B cell (primary cell): ENCODE measurements at regions not wholly inside any gene's neighbourhood (a gene's known extent, or its start where the extent isn't known, plus 50 kb on each side); places are given as distances from the start of the nearest gene placed in this dataset.
"Not testable (repeated sequence)": the region's sequence is repeated elsewhere in the genome, so short reads cannot be mapped to it uniquely, and the experiment has no call there.

Source experiments
- ATAC-seq: fragments of 200-7000 bp; cut with Tn5 transposase; one replicate; pipeline ENCODE4 v1.10.0; 2021; ENCODE audit warnings: low read depth, mild to moderate bottlenecking, moderate number of reproducible peaks, moderate library complexity
- CTCF ChIA-PET: fragments of 350-600 bp; sonication (Branson Sonifier 250); formaldehyde crosslinking; loops from one replicate; lab custom pipeline; 2021; ENCODE audit warnings: antibody characterized with exemption, inconsistent platforms; lab: Charles Lee
- POLR2A ChIA-PET: fragments of 350-600 bp; sonication (Branson Sonifier 250); formaldehyde crosslinking; loops from one replicate; lab custom pipeline; 2021; ENCODE audit warnings: antibody characterized with exemption; lab: Charles Lee
- DNase-seq: peaks from one replicate; pipeline ENCODE4 v3.0.0; 2013
- H2AFZ ChIP-seq: 2 replicates; pipeline ENCODE4 v1.6.1; 2012; ENCODE audit warnings: mild to moderate bottlenecking, low read depth, low read length; ENCODE audit not compliant: insufficient read depth, poor library complexity, severe bottlenecking
- H3K27ac ChIP-seq, 2 donors: 1 replicate in 1 of 2; 2 replicates in 1 of 2; pipeline ENCODE4 v1.5.1; 2012 to 2013; ENCODE audit warnings: low read length in 2 of 2, mild to moderate bottlenecking in 2 of 2, moderate library complexity in 1 of 2
- H3K27me3 ChIP-seq, 4 experiments: fragments of 200-600 bp in 1 of 4; sonication (generic) in 1 of 4; replicated peaks in 1 of 4; 1 replicate in 2 of 4; 2 replicates in 2 of 4; pipeline versions ENCODE4 v1.6.1 to v1.7.0; 2013 to 2016; ENCODE audit warnings: low read length in 3 of 4, mild to moderate bottlenecking in 2 of 4, mixed read lengths in 1 of 4, moderate library complexity in 1 of 4; ENCODE audit not compliant: insufficient read depth in 4 of 4, control insufficient read depth in 3 of 4; ENCODE audit errors: control extremely low read depth in 1 of 4
- H3K36me3 ChIP-seq, 2 experiments: replicated peaks in 1 of 2; 1 replicate in 1 of 2; 2 replicates in 1 of 2; pipeline versions ENCODE4 v1.6.1 to v1.7.1; 2013; ENCODE audit warnings: low read length in 1 of 2; ENCODE audit not compliant: insufficient read depth in 2 of 2, control insufficient read depth in 1 of 2; ENCODE audit errors: control extremely low read depth in 1 of 2, extremely low read depth in 1 of 2
- H3K4me1 ChIP-seq, 2 donors: fragments of 200-600 bp in 1 of 2; sonication (generic) in 1 of 2; 1 replicate in 1 of 2; 2 replicates in 1 of 2; pipeline versions ENCODE4 v1.5.1 to v1.6.1; 2013 to 2017; ENCODE audit warnings: low read length in 2 of 2; ENCODE audit not compliant: control insufficient read depth in 2 of 2, insufficient read depth in 2 of 2
- H3K4me2 ChIP-seq: replicated peaks from 2 replicates; pipeline ENCODE3; 2012; ENCODE audit warnings: mild to moderate bottlenecking, low read depth, low read length; ENCODE audit not compliant: poor library complexity, severe bottlenecking
- H3K4me3 ChIP-seq, 5 experiments: fragments of 200-600 bp in 1 of 5; sonication (generic) in 1 of 5; 1 replicate in 3 of 5; 2 replicates in 2 of 5; pipeline versions ENCODE4 v1.5.1 to v1.7.0; 2011 to 2016; ENCODE audit warnings: low read length in 4 of 5, mild to moderate bottlenecking in 4 of 5, low read depth in 2 of 5, control low read depth in 1 of 5, moderate library complexity in 1 of 5; ENCODE audit not compliant: insufficient read depth in 1 of 5; ENCODE audit errors: control extremely low read depth in 1 of 5, extremely low read depth in 1 of 5
- H3K79me2 ChIP-seq: fragments of 200-600 bp; sonication (generic); one replicate; pipeline ENCODE4 v1.6.0; 2016; ENCODE audit warnings: low read length; ENCODE audit not compliant: control insufficient read depth, insufficient read depth
- H3K9ac ChIP-seq: fragments of 200-600 bp; sonication (generic); 2 replicates; pipeline ENCODE4 v1.6.1; 2017; ENCODE audit warnings: mild to moderate bottlenecking, low read length, moderate library complexity
- H3K9me3 ChIP-seq, 3 donors: one replicate each; pipeline versions ENCODE4 v1.6.1 to v1.7.1; 2013; ENCODE audit warnings: low read length in 2 of 3; ENCODE audit not compliant: control insufficient read depth in 2 of 3, insufficient read depth in 1 of 3; ENCODE audit errors: control extremely low read depth in 1 of 3
- H4K20me1 ChIP-seq: 2 replicates; pipeline ENCODE4 v1.6.0; 2012; ENCODE audit warnings: mild to moderate bottlenecking, low read length; ENCODE audit not compliant: insufficient read depth, control insufficient read depth, poor library complexity, severe bottlenecking
- H3K27ac Mint-ChIP-seq: one replicate; pipeline ENCODE4 v1.8.0; 2021; ENCODE audit warnings: mixed read lengths
- H3K27me3 Mint-ChIP-seq: one replicate; pipeline ENCODE4 v1.8.0; 2021; ENCODE audit warnings: mixed read lengths
- H3K4me1 Mint-ChIP-seq: one replicate; pipeline ENCODE4 v1.8.0; 2021; ENCODE audit warnings: mixed read lengths
- H3K4me3 Mint-ChIP-seq: one replicate; pipeline ENCODE4 v1.8.0; 2021; ENCODE audit warnings: mixed read lengths
- H3K9me3 Mint-ChIP-seq: one replicate; pipeline ENCODE4 v1.8.0; 2022; ENCODE audit warnings: mixed read lengths; ENCODE audit not compliant: insufficient read depth
- CTCF ChIP-seq: fragments of 200-600 bp; IDR thresholded peaks from one replicate; pipeline ENCODE4 v1.8.0; 2022; ENCODE audit warnings: antibody characterized with exemption, mild to moderate bottlenecking
- EZH2 ChIP-seq: IDR thresholded peaks from 2 replicates; pipeline ENCODE4 v1.6.1; 2012; ENCODE audit warnings: borderline replicate concordance, low read depth, mild to moderate bottlenecking, moderate library complexity, low read length; ENCODE audit not compliant: insufficient read depth, poor library complexity, severe bottlenecking
- WGBS: methylation state at CpG from one replicate; pipeline ENCODE4 v1.1.5; 2013; ENCODE audit warnings: missing lambda C conversion rate; ENCODE audit not compliant: insufficient coverage; 5-methylcytosine and 5-hydroxymethylcytosine counted together
- intact Hi-C: fragments of 100-400 bp; cut with micrococcal nuclease; formaldehyde crosslinking; loops from one replicate; pipeline ENCODE4 v1.10.0; 2022

- POLR2A ChIA-PET, result no interaction called here
- Mint-ChIP-seq H3K27me3 (peaks cover 9% of the 10 kb centered on the region), H3K4me3 (no peak overlapping the region), H3K9me3 (peaks cover 9% of the 10 kb centered on the region), H3K27ac (no peak overlapping the region), H3K4me1 (no peaks in the 10 kb centered on the region)
- intact Hi-C loops, result no loop called here
- no peak overlapping the region for H3K4me2 ChIP-seq
- no peak for ATAC-seq
- WGBS, result 40% methylated on average over 1 of the region's 4 CpGs
- TF ChIP-seq EZH2, result no peak
- no peak for TF ChIP-seq CTCF
- H3K27me3 ChIP-seq, result no peaks in the 10 kb centered on the region
- no peaks in the 10 kb centered on the region for H3K4me1 ChIP-seq
- H3K36me3 ChIP-seq, result no peaks in the 10 kb centered on the region
- H4K20me1 ChIP-seq, result no peaks in the 10 kb centered on the region
- no peak overlapping the region for H3K9ac ChIP-seq
- no peak overlapping the region for H3K27ac ChIP-seq
- CTCF ChIA-PET, result no interaction called here
- H2AFZ ChIP-seq, result no peak overlapping the region
- H3K79me2 ChIP-seq, result no peaks in the 10 kb centered on the region
- H3K4me3 ChIP-seq, result no peak overlapping the region
- peaks cover 0 to 7% (median 2%) of the 10 kb centered on the region in 3 donors for H3K9me3 ChIP-seq
- no peak for DNase-seq
Measured at GRCh38 chr15:29511663-29512062, 242.0 kb upstream of the NSMCE3 start.

GRCh38 chr15:29505535-29505934, 235.9 kb upstream of the NSMCE3 start:
- H3K27ac Mint-ChIP-seq, H2AFZ ChIP-seq, intact Hi-C loops, CTCF ChIA-PET, H3K9me3 ChIP-seq, H4K20me1 ChIP-seq, H3K4me1 Mint-ChIP-seq, H3K4me3 Mint-ChIP-seq, H3K4me2 ChIP-seq, H3K27ac ChIP-seq, ATAC-seq, H3K9me3 Mint-ChIP-seq, DNase-seq, H3K4me3 ChIP-seq, H3K79me2 ChIP-seq, H3K4me1 ChIP-seq, H3K36me3 ChIP-seq, H3K9ac ChIP-seq, H3K27me3 ChIP-seq, POLR2A ChIA-PET: not testable (repeated sequence)
- WGBS, result 95% methylated on average over 4 of the region's 5 CpGs
- H3K27me3 Mint-ChIP-seq, result peaks cover 18% of the 10 kb centered on the region
